ENCODE measurements at regions not wholly inside any gene's neighbourhood (a gene's known extent, or its start where the extent isn't known, plus 50 kb on each side); places are given as distances from the start of the nearest gene placed in this dataset.

- no peaks in the 10 kb centered on the region for H3K27me3 ChIP-seq (ENCODE audit: control insufficient read depth, insufficient read depth, low read length)
- H3K27ac ChIP-seq (ENCODE audit: low read length) = no peak overlapping the region
- H3K36me3 ChIP-seq (ENCODE audit: control insufficient read depth, low read depth, low read length) = no peaks in the 10 kb centered on the region
- H3K9ac ChIP-seq (ENCODE audit: low read length) = no peak overlapping the region
- H3K9me3 ChIP-seq (ENCODE audit: control insufficient read depth, low read depth, low read length) = no peaks in the 10 kb centered on the region
- no peak overlapping the region for H3K4me3 ChIP-seq (ENCODE audit: low read length)
- no peaks in the 10 kb centered on the region for H3K4me1 ChIP-seq (ENCODE audit: control insufficient read depth, low read depth, low read length)
Observed at GRCh38 chr4:133385161-133385954, 236.3 kb downstream of the PCDH10 start.

GRCh38 chr4:133379681-133380438, 230.8 kb downstream of the PCDH10 start:
- no peak overlapping the region for H3K9ac ChIP-seq (ENCODE audit: low read length)
- H3K36me3 ChIP-seq (ENCODE audit: control insufficient read depth, low read depth, low read length) = no peaks in the 10 kb centered on the region
- no peak overlapping the region for H3K4me3 ChIP-seq (ENCODE audit: low read length)
- H3K27ac ChIP-seq (ENCODE audit: low read length) = no peak overlapping the region
- H3K27me3 ChIP-seq (ENCODE audit: control insufficient read depth, insufficient read depth, low read length) = no peaks in the 10 kb centered on the region
- no peaks in the 10 kb centered on the region for H3K9me3 ChIP-seq (ENCODE audit: control insufficient read depth, low read depth, low read length)
- no peaks in the 10 kb centered on the region for H3K4me1 ChIP-seq (ENCODE audit: control insufficient read depth, low read depth, low read length)

GRCh38 chr4:133377286-133377685, 228.2 kb downstream of the PCDH10 start:
- Histone ChIP-seq H3K4me1 (ENCODE audit: control insufficient read depth, low read depth, low read length) (no peaks in the 10 kb centered on the region), H3K27ac (ENCODE audit: low read length) (no peak overlapping the region), H3K36me3 (ENCODE audit: control insufficient read depth, low read depth, low read length) (no peaks in the 10 kb centered on the region), H3K9me3 (ENCODE audit: control insufficient read depth, low read depth, low read length) (no peaks in the 10 kb centered on the region), H3K27me3 (ENCODE audit: control insufficient read depth, insufficient read depth, low read length) (no peaks in the 10 kb centered on the region), H3K9ac (ENCODE audit: low read length) (no peak overlapping the region), H3K4me3 (ENCODE audit: low read length) (no peak overlapping the region)

- H3K4me1 ChIP-seq (ENCODE audit: control insufficient read depth, low read depth, low read length) = no peaks in the 10 kb centered on the region
- no peak overlapping the region for H3K4me3 ChIP-seq (ENCODE audit: low read length)
- no peaks in the 10 kb centered on the region for H3K36me3 ChIP-seq (ENCODE audit: control insufficient read depth, low read depth, low read length)
Observed at GRCh38 chr4:133372699-133373098, 223.6 kb downstream of the PCDH10 start.

DNA sequence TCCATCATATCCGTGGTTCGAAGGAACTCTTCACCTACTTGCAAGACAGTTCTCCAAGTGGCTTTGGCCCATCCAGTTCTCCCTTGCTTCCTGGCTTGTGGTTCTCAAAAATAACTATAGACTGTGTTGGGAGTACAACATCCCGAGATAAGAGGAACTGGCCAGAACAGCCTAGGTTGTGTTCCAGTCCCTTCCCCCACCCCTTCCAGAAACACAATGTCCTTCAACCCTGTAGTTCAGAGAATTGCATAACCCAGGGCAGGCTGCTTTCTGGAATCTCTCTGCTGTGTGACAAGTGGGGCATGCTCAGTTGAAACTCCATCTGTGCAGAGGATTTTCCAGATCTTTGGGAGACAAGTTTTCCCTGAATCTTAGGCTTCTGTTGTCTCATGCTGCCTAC, 206.5 kb downstream of the PCDH10 start:
- H3K4me3 ChIP-seq (ENCODE audit: low read length) = no peak overlapping the region
- no peaks in the 10 kb centered on the region for H3K9me3 ChIP-seq (ENCODE audit: control insufficient read depth, low read depth, low read length)

More at GRCh38 chr4:133372699-133373098, 223.6 kb downstream of the PCDH10 start:
- no peaks in the 10 kb centered on the region for H3K9me3 ChIP-seq (ENCODE audit: control insufficient read depth, low read depth, low read length)
- no peak overlapping the region for H3K27ac ChIP-seq (ENCODE audit: low read length)
- no peak overlapping the region for H3K9ac ChIP-seq (ENCODE audit: low read length)
- no peaks in the 10 kb centered on the region for H3K27me3 ChIP-seq (ENCODE audit: control insufficient read depth, insufficient read depth, low read length)

DNA sequence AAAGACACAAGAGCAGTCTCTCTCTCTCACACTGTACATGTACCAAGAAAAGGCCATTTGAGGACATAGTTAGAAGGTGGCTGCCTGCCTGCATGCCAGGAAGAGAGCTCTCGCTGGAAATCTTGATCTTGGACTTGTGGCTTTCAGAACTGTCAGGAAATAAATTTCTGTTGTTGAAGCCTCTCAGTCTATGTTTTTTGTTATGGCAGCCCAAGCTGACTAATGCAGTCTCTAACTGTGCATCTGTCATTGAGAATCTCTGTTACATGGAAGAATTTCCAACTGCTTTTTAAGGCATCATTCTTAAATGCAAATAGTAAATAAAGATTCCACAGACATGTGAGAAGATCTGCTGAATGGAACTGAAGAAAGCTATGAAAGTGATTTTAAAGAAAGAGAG, 198.3 kb downstream of the PCDH10 start:
- Histone ChIP-seq H3K9ac (ENCODE audit: low read length) (no peak overlapping the region), H3K9me3 (ENCODE audit: control insufficient read depth, low read depth, low read length) (no peaks in the 10 kb centered on the region), H3K4me1 (ENCODE audit: control insufficient read depth, low read depth, low read length) (no peaks in the 10 kb centered on the region), H3K27ac (ENCODE audit: low read length) (no peak overlapping the region), H3K4me3 (ENCODE audit: low read length) (no peak overlapping the region), H3K27me3 (ENCODE audit: control insufficient read depth, insufficient read depth, low read length) (no peaks in the 10 kb centered on the region), H3K36me3 (ENCODE audit: control insufficient read depth, low read depth, low read length) (no peaks in the 10 kb centered on the region)

More for the DNA sequence above, 206.5 kb downstream of the PCDH10 start:
- Histone ChIP-seq H3K36me3 (ENCODE audit: control insufficient read depth, low read depth, low read length) (no peaks in the 10 kb centered on the region), H3K4me1 (ENCODE audit: control insufficient read depth, low read depth, low read length) (no peaks in the 10 kb centered on the region), H3K27me3 (ENCODE audit: control insufficient read depth, insufficient read depth, low read length) (no peaks in the 10 kb centered on the region), H3K9ac (ENCODE audit: low read length) (no peak overlapping the region), H3K27ac (ENCODE audit: low read length) (no peak overlapping the region)

DNA sequence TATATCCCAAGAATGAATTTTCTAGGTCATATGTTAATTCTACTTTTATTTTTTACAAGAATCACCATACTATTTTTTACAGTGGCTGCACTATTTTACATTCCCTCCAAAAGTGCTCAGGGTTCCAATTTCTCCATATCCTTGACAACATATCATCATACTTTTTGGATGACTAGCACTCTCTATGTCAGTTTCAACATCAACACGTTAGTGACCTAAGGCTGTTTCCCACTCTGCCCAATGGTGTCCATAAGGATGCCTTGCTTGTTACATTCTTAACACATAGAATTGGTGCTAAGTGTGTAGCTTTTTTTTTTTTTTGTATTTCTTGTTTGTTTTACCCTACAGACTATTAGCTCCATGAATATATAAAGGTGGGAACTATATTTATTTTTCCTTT, 175.4 kb downstream of the PCDH10 start:
- Histone ChIP-seq H3K27me3 (ENCODE audit: control insufficient read depth, insufficient read depth, low read length) (no peaks in the 10 kb centered on the region), H3K27ac (ENCODE audit: low read length) (no peak overlapping the region), H3K4me1 (ENCODE audit: control insufficient read depth, low read depth, low read length) (peaks cover 6% of the 10 kb centered on the region), H3K36me3 (ENCODE audit: control insufficient read depth, low read depth, low read length) (no peaks in the 10 kb centered on the region), H3K4me3 (ENCODE audit: low read length) (no peak overlapping the region), H3K9me3 (ENCODE audit: control insufficient read depth, low read depth, low read length) (no peaks in the 10 kb centered on the region), H3K9ac (ENCODE audit: low read length) (no peak overlapping the region)

DNA sequence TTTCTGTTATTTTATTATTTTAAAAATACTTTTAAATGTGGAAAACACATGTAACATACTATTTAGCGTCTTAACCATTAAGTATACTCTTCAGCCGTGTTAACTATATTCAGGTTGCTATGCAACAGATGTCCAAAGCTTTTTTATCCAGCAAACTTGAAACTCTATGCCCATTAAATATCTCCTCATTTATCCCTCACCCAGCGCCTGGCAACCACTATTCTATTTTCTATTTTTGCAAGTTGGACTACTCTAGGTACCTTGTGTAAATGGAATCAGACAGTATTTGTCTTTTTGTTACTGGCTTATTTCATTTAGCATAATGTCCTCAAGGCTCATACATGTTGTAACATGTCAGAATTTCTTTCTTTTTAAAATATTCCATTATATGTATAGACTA, 174.6 kb downstream of the PCDH10 start:
- Histone ChIP-seq H3K4me3 (ENCODE audit: low read length) (no peak overlapping the region), H3K9ac (ENCODE audit: low read length) (no peak overlapping the region), H3K27me3 (ENCODE audit: control insufficient read depth, insufficient read depth, low read length) (no peaks in the 10 kb centered on the region), H3K9me3 (ENCODE audit: control insufficient read depth, low read depth, low read length) (no peaks in the 10 kb centered on the region), H3K36me3 (ENCODE audit: control insufficient read depth, low read depth, low read length) (no peaks in the 10 kb centered on the region), H3K4me1 (ENCODE audit: control insufficient read depth, low read depth, low read length) (peaks cover 6% of the 10 kb centered on the region), H3K27ac (ENCODE audit: low read length) (no peak overlapping the region)

DNA sequence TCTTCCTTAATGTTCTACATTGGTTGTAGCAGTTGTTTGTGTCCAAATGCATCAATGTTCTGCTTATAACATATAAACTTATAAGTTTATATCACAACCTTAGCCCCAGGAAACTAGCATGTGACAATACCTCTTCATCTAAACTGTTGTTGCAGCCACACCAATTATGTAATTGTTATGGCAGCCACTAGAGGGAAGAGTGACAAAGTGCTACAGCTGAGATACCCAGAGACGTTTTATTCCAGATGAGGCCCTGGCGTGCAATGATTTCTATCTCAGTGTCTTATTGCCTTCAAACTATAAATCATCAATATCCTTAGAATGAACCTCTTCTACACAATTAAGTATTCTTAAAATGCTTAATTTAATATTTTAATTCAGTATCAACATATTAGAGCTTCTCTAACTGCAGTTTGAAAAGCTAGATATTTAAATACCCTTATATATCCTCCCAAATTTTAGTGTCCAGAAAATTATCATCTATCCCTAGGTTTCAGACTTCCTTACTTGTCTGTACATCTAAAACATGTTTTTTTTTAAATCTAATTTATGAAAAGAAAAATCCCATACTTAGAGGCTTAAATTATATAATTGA, 171.6 kb downstream of the PCDH10 start:
- Histone ChIP-seq H3K4me1 (ENCODE audit: control insufficient read depth, low read depth, low read length) (no peaks in the 10 kb centered on the region), H3K4me3 (ENCODE audit: low read length) (no peak overlapping the region), H3K9ac (ENCODE audit: low read length) (no peak overlapping the region), H3K9me3 (ENCODE audit: control insufficient read depth, low read depth, low read length) (no peaks in the 10 kb centered on the region), H3K27me3 (ENCODE audit: control insufficient read depth, insufficient read depth, low read length) (no peaks in the 10 kb centered on the region), H3K27ac (ENCODE audit: low read length) (no peak overlapping the region), H3K36me3 (ENCODE audit: control insufficient read depth, low read depth, low read length) (no peaks in the 10 kb centered on the region)

- Histone ChIP-seq H3K4me1 (ENCODE audit: control insufficient read depth, low read depth, low read length) (no peaks in the 10 kb centered on the region), H3K9me3 (ENCODE audit: control insufficient read depth, low read depth, low read length) (no peaks in the 10 kb centered on the region), H3K27me3 (ENCODE audit: control insufficient read depth, insufficient read depth, low read length) (no peaks in the 10 kb centered on the region), H3K36me3 (ENCODE audit: control insufficient read depth, low read depth, low read length) (no peaks in the 10 kb centered on the region), H3K4me3 (ENCODE audit: low read length) (no peak overlapping the region), H3K9ac (ENCODE audit: low read length) (no peak overlapping the region), H3K27ac (ENCODE audit: low read length) (no peak overlapping the region)
Observed at GRCh38 chr4:133316909-133317308, 167.8 kb downstream of the PCDH10 start.

- Histone ChIP-seq H3K4me1 (ENCODE audit: control insufficient read depth, low read depth, low read length) (no peaks in the 10 kb centered on the region), H3K9ac (ENCODE audit: low read length) (no peak overlapping the region), H3K9me3 (ENCODE audit: control insufficient read depth, low read depth, low read length) (no peaks in the 10 kb centered on the region), H3K4me3 (ENCODE audit: low read length) (no peak overlapping the region), H3K27ac (ENCODE audit: low read length) (no peak overlapping the region), H3K36me3 (ENCODE audit: control insufficient read depth, low read depth, low read length) (no peaks in the 10 kb centered on the region), H3K27me3 (ENCODE audit: control insufficient read depth, insufficient read depth, low read length) (no peaks in the 10 kb centered on the region)
Observed at GRCh38 chr4:133314991-133315390, 165.9 kb downstream of the PCDH10 start.

All from iPS-18a (cell line).